DMS53 (cell line): ENCODE measurements at regions not wholly inside any gene's neighbourhood (a gene's known extent, or its start where the extent isn't known, plus 50 kb on each side); places are given as distances from the start of the nearest gene placed in this dataset.
"Not testable (repeated sequence)": the region's sequence is repeated elsewhere in the genome, so short reads cannot be mapped to it uniquely, and the experiment has no call there.

ENCODE experiments used
- DNase-seq: peaks from one replicate; lab custom pipeline; 2025; lab: John Stamatoyannopoulos, UW

DNA sequence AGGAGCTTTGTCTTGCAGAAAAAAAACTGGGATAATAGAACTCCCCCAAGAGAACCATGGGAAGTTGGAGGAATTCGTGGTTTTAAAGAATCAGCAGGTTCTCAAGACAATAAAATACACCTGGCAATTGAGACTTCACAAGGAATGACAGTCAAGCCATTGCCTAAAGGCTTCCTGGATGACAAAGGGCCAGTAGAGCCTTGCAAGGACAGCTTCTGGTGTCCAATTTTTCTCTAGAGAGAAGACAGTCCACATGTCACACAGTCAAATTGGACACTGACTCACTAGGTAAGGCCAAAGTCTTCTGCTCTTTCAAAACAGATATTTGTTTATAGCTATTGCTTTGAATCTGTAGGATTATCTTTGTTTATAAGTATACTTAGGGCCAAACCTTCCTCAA lies 80.3 kb upstream of the BMP5 start:
- DNase-seq: peak; percentile 8

DNA sequence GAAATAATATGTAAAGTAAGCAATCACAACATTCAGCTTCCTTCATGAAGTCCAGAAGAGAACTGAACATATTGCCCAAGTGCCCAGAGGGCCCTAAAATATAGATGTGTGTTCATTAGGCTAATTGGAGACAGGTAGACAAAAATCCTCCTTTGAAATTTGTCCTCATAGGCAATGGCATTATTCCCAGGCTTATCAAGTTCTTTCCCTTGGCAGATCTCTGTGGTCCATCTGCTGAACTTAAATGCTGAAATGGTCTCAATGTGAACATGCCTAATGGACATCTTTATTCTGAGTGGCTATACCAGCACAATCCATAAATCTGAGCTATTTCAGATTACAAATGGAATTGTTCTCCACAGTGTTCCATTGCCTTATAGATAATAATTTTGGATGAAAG lies 79.0 kb upstream of the BMP5 start:
- DNase-seq: no peak

DNA sequence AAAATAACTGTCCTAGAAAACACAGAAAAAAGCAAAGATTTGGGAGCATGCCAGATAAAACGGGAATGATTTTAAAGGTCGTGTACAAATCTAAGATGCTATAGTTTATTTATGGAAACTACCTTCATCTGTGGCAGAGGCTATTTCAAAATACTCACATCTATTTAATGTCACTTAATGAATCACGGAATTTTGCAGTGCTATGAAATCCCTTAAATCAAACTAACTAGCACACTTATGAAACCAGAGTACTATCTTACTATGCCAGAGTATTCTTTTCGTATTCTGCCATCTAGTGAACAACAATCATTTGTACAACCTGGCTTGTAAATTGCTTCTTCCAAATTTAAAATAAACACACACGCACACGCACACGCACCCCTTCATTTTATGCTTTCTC lies 77.9 kb upstream of the BMP5 start:
- DNase-seq: peak; percentile 65

DNA sequence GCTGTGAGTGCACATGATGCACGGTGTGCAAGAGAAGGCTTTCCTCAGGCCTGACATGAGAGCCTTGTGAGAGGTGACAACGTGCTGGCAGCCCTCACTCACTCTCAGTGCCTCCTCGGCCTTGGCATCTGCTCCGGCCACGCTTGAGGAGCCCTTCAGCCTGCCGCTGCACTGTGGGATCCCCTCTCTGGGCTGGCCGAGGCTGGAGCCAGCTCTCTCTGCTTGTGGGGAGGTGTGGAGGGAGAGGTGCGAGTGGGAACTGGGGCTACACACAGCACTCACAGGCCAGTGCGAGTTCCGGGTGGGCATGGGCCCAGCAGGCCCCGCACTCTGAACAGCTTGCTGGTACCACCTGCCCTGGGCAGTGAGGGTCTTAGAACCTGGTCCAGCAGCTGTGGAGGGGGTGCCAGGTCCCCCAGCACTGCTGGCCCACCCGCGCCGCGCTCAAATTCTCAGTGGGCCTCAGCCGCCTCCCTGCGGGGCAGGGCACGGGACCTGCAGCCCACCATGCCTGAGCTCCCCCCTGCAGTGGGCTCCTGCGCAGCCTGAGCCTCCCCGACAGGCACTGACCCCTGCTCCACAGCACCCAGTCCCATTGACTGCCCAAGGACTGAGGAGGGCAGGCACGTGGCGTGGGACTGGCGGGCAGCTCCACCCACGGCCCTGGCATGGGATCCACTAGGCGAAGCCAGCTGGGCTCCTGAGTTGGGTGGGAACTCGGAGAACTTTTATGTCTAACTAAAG lies 74.9 kb upstream of the BMP5 start:
- DNase-seq: no peak

DNA sequence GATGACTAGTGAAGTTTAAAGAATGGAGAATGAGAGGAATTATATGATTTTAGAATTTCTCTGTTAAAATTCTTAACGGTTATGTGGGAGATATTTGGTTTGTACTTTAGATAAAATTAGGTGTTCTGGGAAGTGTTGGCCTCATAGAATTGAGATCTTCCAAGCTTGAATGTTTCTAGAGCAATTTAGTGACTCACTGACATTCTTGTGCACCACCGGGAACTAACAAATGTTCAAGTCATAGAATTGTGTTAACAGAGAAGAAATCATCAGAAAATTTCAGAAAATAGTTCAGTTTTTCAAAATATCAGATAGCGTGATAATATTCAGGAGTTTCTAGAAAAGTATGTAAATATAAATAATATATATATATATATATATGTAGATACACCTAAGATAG lies 67.9 kb upstream of the BMP5 start:
- no peak for DNase-seq

DNA sequence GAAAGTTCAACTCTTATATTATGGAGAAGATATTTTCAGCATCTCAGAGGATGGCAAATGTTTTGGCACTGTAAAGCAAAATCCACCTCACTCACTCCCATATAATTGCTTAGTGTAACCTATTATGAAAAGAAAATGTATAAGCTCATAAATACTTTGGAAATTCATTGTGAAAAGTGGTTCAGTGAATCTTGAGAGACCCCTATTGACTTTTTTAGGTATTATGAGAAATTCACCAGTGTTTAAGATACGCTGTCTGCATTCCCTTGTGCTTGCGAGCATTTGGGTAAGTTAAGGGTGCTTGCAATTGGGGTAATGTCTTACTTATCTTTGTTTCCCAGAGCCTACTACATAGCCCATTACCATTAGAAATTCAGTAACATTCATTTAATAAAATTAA lies 66.3 kb upstream of the BMP5 start:
- DNase-seq: peak; percentile 4

DNA sequence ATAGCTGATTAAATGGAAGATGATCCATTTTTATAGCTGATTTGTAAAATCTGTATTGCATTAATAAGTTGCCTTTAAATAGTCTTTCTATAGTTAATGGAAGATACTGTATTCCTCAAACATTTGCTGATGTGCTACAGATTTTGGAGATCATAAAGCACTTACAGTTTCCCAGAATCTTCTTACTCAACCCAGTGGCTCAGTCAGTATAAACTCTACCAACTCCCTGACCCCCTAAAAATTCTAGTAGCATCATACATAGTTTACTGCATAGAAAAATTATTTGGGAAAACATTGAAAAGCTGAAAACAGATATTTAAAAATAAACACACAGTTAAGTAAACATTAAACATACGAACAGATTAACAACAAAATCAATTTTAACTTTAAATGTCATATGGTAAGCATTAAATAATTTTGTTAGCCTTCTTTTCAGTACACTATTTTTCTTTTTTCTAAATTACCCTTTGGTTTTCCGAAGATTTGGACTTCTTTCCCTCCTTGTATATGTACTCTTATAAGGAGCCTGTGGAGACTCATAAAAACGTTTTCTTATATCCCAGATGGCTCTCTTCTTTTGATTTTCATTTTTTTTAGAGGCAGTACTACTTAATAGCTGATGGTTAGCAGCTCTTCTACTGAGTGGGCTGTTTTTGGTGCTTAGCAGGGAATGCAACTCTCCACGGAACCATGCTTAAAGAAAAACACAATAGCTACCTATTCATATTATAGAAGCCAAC lies 62.7 kb upstream of the BMP5 start:
- DNase-seq: no peak

DNA sequence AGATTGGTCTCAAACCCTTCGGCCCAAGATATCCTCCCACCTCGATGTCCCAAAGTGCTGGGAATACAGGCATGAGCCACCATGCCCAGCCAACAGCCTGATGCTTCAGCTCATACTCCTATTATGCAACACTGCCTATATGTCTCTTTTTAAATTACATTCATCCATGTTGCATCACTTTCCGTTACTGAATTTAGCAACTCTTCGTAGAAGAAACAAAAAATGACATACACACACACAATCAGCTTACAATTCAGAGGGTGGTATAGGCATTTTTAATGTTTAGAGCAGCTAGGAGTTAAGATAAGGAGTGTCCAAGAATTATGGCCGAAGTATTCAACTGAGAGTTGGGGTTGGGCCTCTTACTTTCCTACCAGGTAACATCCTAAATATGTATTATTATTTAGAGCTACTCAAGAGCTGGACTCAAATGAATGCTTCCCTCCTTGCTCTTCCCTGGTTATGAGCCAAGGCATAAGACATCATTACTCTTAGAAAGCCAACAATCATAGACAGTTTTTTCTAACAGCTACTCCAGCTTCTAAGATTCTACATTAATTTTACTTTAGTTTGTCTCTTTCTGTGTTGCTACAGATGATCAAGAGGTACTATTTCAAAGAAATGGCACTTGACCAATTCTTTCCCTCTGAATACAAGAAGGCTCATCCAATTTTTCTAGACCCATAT lies 62.0 kb upstream of the BMP5 start:
- DNase-seq: no peak

DNA sequence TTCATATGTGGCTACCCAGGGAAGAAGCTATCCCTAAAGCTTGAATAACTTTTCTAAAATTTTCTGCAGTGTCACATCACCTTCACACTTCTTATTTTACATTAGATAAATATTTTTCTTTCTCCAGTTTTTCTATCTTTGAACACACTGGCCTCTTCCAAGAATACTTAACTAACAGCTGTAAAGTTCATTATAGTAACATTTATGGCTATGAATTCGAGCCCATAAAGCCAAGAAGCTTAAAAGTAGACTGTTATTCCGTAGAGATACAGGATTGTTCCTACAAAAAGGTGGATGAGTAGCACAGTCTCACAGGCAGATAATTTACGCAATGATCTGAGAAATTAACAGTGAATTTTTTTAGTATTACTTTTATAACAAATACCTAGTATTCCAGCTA lies 55.7 kb upstream of the BMP5 start:
- no peak for DNase-seq

DNA sequence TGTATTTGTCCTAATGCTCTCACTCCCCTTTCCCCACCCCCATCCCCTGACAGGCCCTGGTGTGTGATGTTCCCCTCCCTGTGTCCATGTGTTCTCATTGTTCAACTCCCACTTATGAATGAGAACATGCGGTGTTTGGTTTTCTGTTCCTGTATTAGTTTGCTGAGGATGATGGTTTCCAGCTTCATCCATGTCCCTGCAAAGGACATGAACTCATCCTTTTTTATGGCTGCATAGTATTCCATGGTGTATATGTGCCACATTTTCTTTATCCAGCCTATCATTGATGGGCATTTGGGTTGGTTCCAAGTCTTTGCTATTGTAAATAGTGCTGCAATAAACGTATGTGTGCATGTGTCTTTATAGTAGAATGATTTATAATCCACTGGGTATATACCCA lies 52.3 kb upstream of the BMP5 start:
- not testable (repeated sequence) for DNase-seq

DNA sequence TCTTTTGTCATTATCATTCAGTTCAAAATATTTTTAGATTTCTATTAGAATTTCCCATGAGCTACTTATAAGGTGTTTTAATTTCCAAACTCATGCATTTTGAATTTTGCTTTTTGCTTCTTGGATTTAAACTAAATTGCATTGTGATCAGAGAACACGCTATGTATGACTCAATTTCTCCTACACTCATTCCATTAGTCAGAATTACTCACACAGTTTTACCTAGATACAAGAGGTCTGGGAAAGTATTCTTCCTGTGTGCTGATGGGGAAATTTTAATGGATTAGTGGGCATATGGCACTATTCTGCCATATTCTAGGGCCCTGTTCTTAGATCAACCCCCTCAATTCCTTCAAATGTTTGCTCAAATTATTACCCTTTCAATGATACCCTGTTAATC lies 49.9 kb upstream of the BMP5 start:
- DNase-seq: no peak
